Duodenal mucosa (tissue), 2 donors: ENCODE measurements at regions not wholly inside any gene's neighbourhood (a gene's known extent, or its start where the extent isn't known, plus 50 kb on each side); places are given as distances from the start of the nearest gene placed in this dataset.
A peak's percentile ranks its signal among the peaks of the same experiment; 100 is the strongest.
"Not testable (repeated sequence)": the region's sequence is repeated elsewhere in the genome, so short reads cannot be mapped to it uniquely, and the experiment has no call there.

Experiments
- H3K27ac ChIP-seq: one replicate; pipeline ENCODE4 v1.7.0; 2013; ENCODE audit warnings: low read depth, low read length
- H3K27me3 ChIP-seq, 2 donors: one replicate each; pipeline ENCODE4 v1.7.0; 2013; ENCODE audit warnings: low read length in 2 of 2, control low read depth in 1 of 2; ENCODE audit not compliant: insufficient read depth in 2 of 2, control insufficient read depth in 1 of 2
- H3K36me3 ChIP-seq, 2 donors: one replicate each; pipeline ENCODE4 v1.7.0; 2013; ENCODE audit warnings: low read length in 2 of 2, control low read depth in 1 of 2; ENCODE audit not compliant: insufficient read depth in 2 of 2, control insufficient read depth in 1 of 2
- H3K4me1 ChIP-seq, 2 donors: one replicate each; pipeline ENCODE4 v1.7.0; 2013; ENCODE audit warnings: low read length in 2 of 2, control low read depth in 1 of 2; ENCODE audit not compliant: insufficient read depth in 2 of 2, control insufficient read depth in 1 of 2
- H3K4me3 ChIP-seq, 2 donors: one replicate each; pipeline ENCODE4 v1.7.0; 2013; ENCODE audit warnings: low read length in 2 of 2, low read depth in 1 of 2
- H3K9ac ChIP-seq, 2 donors: one replicate each; pipeline ENCODE4 v1.7.0; 2013; ENCODE audit warnings: low read length in 2 of 2, low read depth in 1 of 2
- H3K9me3 ChIP-seq, 2 donors: one replicate each; pipeline ENCODE4 v1.7.0; 2013; ENCODE audit warnings: low read length in 2 of 2, control low read depth in 1 of 2; ENCODE audit not compliant: control insufficient read depth in 1 of 2

DNA sequence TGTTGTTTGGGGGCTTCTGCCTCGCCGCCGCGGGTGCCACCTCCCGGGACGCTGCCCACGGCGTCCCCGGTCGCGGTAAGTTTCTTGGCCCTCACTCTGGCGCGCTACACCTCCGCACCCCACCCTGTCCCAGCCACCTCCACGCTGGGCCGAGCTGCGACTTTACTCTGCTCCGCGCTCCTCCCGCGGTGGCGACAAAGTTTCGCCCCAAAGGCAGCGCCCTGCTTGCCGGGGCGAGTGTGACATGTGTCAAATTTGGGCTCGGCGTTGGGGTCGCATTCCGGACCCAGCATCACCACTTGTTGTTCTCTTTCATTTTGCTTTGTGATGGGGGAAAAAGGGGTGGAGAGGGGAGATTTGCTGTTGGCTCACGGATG, 167.7 kb upstream of the PPP1R3A start:
- peak overlapping the region; percentile 85 for H3K27ac ChIP-seq
- peak overlapping the region; percentile 87 to 89 for H3K4me3 ChIP-seq
- peak overlapping the region; percentile 52 to 74 for H3K9ac ChIP-seq
- H3K27me3 ChIP-seq = peaks cover 10 to 13% of the 10 kb centered on the region in 2 donors
- no peaks in the 10 kb centered on the region for H3K36me3 ChIP-seq
- peaks cover 0 to 22% of the 10 kb centered on the region in 2 donors for H3K4me1 ChIP-seq
- H3K9me3 ChIP-seq = no peaks in the 10 kb centered on the region

DNA sequence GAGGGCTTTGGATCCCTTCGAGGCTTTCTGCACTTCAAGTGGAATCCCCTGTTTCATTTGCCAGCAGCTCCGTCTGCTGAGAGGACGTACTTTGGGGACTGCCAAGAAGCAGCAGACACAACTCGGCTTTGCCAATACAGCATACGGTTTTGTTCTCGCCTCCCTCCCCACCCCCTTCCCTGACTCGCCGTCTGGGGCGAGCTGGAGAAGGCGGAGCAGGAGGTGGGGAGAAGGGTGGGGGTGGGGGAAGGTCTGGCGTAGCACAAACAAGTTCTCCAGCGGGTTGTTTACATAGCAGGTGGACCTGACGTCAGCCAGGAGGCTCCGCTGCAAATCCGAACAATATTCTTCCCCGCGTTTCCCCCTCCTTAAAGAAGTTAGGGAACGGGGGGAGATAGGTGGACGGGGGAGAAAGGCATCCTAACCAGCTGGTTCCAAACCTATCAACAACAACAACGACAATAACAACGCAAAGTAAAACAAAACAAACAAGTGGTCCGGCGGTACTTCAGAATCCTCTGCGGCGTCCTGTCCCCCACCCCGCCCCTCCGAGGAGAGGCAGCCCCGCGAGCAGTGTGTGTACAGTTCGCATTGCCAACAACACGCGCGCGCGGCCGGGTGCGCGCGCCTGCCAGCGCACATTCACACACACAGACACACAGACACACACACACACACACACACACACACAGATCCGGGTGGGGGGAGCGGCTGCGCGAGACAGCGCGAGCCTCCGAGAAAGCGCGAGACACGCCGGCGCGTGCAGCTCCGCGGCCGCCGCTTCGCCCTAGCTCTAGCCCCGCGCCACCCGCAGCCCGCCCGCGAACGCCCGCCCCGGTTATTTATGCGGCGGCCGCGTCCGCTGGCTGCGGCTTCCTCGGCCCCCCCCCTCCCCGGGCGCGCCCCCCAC, 167.0 kb upstream of the PPP1R3A start:
- H3K36me3 ChIP-seq = no peaks in the 10 kb centered on the region
- peak overlapping the region; percentile 53 to 74 for H3K9ac ChIP-seq
- peaks cover 10 to 13% of the 10 kb centered on the region in 2 donors for H3K27me3 ChIP-seq
- peak overlapping the region; percentile 85 for H3K27ac ChIP-seq
- no peaks in the 10 kb centered on the region for H3K9me3 ChIP-seq
- peak overlapping the region; percentile 87 to 89 for H3K4me3 ChIP-seq
- H3K4me1 ChIP-seq = peaks cover 0 to 22% of the 10 kb centered on the region in 2 donors

DNA sequence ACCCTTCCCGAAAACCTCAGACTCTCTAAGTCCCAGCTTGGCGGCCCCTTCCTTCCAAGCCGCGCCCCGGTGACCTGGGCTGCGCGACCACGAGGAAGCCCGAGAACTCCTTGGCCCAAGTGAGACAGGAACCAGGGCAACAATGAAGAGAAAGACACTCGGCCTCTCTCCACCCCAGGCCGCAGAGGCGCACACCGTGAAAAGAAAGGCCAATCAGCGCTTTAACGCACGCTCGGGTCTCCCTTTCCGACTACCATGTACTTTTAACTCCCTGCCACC, 166.4 kb upstream of the PPP1R3A start:
- Histone ChIP-seq H3K4me3 (peak overlapping the region; percentile 87 to 89), H3K9ac (peak overlapping the region; percentile 53 to 74), H3K27ac (peak overlapping the region; percentile 83), H3K4me1 (peaks cover 0 to 22% of the 10 kb centered on the region in 2 donors), H3K27me3 (peaks cover 10 to 13% of the 10 kb centered on the region in 2 donors), H3K9me3 (no peaks in the 10 kb centered on the region), H3K36me3 (no peaks in the 10 kb centered on the region)

DNA sequence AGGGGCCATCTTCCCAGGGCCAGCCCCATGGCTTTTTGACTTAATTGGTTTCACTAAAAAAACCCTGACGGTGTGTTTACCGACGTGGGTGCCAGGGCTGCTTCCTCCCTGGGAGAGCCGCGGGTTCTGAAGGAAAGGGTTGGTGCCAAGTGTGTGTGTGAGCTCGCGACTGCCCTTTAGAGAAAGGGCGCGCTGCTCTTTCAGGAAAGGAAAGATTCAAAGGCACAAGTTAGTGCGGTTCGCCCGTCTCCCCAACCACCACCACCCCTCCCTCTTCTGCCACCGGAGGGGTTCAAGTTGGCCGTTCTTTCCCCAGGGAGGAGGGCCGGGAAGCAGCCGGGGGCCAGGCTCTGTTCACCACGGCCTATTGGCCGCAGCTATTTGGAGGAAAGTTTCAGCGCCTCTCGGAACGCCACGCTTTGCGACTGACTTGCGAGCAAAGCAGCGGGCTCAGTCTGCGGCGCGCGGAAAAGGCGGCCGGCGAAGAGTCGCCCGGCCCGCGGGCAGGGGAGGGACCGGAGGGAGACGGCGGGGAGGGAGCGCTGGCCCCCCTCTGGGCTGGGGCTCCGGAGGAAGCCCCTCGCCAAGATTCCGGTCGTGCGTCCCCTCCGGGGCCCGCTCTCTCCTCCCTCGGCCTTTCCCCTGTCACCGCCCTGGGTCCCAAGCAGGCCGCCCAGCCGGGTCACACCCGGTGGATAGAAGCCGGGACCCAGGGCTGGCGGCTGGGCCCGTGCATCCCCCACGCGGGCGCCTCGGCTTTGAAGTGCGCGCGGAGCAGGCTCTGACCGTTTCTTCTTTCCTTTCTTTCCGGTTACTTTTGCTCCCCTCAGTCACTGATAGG, 165.9 kb upstream of the PPP1R3A start:
- Histone ChIP-seq H3K9ac (peak overlapping the region; percentile 53 to 74), H3K27ac (peak overlapping the region; percentile 83), H3K4me1 (peaks cover 0 to 22% of the 10 kb centered on the region in 2 donors), H3K36me3 (no peaks in the 10 kb centered on the region), H3K27me3 (peaks cover 10 to 13% of the 10 kb centered on the region in 2 donors), H3K9me3 (no peaks in the 10 kb centered on the region), H3K4me3 (peak overlapping the region; percentile 87 to 89)

DNA sequence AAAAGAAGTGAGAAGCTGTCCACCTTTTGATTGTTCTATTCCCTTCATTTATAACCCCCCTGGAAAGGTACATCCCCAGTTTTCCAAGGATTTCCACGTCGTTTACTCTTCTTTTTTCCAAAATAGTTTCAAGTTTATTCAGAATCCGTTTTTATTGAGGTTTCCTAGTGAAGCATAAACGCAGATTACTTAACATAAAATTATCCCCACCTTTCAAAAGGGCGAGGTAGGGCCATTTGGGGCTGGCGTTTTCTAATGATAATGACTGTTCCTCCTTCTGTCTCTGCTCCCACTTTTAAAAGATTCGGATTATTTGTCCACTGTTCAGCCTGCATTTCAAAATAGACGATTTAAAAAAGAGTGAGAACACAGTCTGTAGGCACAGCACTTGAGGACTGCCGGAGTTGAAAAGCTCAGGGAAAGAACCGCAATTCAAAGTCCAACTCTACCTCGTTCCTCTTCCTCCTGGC, 165.2 kb upstream of the PPP1R3A start:
- Histone ChIP-seq H3K27me3 (peaks cover 10 to 13% of the 10 kb centered on the region in 2 donors), H3K4me1 (peaks cover 0 to 22% of the 10 kb centered on the region in 2 donors), H3K9ac (peak overlapping the region; percentile 53 to 74)

DNA sequence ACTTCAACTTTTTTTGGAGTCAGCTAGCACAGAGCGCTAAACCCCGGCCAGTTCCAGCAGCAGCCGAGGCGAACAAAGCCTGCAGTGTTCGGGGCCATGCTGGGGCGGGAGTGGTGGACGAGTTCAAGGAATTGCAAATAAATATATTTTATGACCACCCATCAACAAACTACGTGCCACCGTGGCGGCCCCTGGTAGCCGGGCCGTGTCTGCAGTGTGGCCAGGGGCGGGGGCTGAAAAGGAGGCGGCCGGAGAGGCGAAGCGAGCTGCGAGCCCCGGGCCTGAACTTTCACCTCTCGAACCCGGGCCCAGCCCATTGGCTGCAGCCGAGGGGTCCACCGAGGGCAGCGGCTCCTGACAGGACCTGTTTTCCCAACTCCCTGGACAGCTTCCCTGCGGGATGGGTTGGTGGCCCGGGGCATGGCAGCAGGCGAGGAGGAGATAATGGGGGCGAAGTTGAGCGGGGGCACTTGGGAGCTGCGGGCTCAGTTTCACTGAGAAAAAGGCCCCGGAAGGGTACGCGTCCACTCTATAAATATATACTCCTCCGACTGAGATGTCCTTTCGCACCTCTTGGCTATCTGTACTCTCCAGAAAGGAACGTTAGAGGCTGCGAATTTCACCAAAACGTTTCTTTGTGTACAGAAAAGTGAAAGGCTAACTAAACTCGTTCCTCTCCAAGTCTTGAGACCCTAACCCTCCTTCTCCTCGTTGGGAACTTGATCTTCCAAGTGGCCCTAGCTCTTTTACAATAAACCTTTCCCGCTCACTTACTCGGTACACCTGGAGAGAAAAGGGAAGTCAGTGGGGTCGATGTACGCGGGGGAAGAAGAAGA, 164.6 kb upstream of the PPP1R3A start:
- Histone ChIP-seq H3K9ac (peak overlapping the region; percentile 53 to 74), H3K27me3 (peaks cover 10 to 13% of the 10 kb centered on the region in 2 donors), H3K9me3 (no peaks in the 10 kb centered on the region), H3K4me1 (peaks cover 0 to 22% of the 10 kb centered on the region in 2 donors), H3K4me3 (peak overlapping the region; percentile 87 to 89), H3K36me3 (no peaks in the 10 kb centered on the region), H3K27ac (no peak overlapping the region)

More for the DNA sequence above, 165.2 kb upstream of the PPP1R3A start:
- Histone ChIP-seq H3K4me3 (peak overlapping the region; percentile 87 to 89), H3K9me3 (no peaks in the 10 kb centered on the region), H3K36me3 (no peaks in the 10 kb centered on the region), H3K27ac (no peak overlapping the region)

DNA sequence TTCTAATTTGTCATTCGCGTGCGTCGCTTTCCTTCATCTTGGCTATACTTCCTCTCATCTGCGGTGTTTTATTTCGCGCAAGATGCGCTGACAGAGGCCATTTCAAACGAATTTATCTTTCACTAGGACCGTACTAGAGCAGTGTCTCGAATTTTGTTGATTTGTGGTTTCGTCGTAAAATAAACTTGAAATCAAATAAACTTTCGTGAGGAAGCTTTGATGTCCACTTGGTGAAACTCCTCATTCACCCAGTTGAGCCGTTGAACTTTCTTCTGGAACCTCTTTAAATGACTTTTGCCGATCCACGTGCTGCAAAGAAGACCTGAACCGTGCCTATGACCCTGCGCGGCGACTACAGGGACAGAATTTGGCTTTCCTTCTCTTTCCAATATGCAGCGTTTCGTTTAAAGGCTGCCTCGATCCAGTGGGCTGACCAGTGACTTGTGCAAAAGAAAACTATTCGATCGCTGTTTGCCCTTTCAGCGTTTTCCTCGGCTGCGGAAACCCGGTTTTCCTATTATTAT, 163.9 kb upstream of the PPP1R3A start:
- H3K9ac ChIP-seq = peak overlapping the region; percentile 53 to 74
- H3K36me3 ChIP-seq = no peaks in the 10 kb centered on the region
- H3K27ac ChIP-seq = no peak overlapping the region
- no peaks in the 10 kb centered on the region for H3K9me3 ChIP-seq
- peaks cover 7 to 13% of the 10 kb centered on the region in 2 donors for H3K27me3 ChIP-seq
- H3K4me3 ChIP-seq = peak overlapping the region; percentile 87 to 89
- peaks cover 0 to 22% of the 10 kb centered on the region in 2 donors for H3K4me1 ChIP-seq

DNA sequence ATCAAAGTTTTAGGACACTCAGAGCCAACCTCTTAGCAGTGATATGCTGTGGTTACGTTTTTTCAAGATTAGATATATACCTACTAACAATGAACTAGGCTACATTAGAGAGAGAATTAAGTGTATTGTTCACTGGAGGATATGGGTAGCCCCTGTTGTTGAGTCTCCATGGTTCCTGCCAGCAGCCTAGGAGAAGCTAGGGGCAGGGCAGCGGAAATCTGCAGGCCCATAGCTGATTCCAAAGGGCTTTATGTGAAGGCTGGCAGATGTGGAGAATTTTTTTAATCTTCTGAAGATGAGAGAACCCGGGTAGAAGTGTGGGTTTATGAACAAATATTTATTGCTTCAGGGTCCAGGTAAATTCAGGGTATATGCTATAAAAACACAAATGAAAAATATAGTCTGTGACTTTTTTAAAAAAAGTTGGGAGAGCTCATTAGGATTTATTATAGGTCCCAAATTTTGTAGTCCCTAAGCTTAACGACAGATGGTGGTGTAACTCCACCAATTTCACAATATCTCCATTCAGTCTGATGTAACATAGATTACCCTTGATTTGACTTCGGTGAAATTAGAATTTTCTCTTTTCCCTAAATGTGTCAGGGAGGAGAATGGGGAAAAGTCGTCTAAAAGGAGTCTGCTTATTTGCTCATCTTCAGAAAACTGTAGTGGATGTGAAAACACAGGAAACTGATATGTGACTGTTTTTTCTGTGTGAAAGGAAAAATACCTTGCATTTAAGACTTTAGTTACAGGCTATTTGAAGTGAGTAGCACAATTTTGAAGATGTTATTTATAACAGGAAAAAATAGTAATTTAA, 163.0 kb upstream of the PPP1R3A start:
- no peak overlapping the region for H3K27ac ChIP-seq
- peaks cover 0 to 22% of the 10 kb centered on the region in 2 donors for H3K4me1 ChIP-seq
- peaks cover 7 to 10% of the 10 kb centered on the region in 2 donors for H3K27me3 ChIP-seq
- H3K36me3 ChIP-seq = no peaks in the 10 kb centered on the region
- peak overlapping the region; percentile 48 to 87 for H3K4me3 ChIP-seq
- H3K9ac ChIP-seq = peak overlapping the region in 1 of 2 donors; percentile 2
- no peaks in the 10 kb centered on the region for H3K9me3 ChIP-seq

DNA sequence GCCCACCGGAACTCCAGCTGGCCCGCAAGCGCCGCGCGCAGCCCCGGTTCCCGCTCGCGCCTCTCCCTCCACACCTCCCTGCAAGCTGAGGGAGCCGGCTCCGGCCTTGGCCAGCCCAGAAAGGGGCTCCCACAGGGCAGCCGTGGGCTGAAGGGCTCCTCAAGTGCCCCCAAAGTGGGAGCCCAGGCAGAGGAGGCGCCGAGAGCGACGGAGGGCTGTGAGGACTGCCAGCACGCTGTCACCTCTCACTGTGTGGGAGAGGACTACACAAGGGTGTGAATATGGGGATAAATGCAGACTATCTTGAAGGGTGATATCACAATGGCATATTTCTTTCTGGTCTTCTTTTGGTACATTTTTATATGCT, 158.3 kb upstream of the PPP1R3A start:
- H3K9ac ChIP-seq, H3K36me3 ChIP-seq, H3K27me3 ChIP-seq, H3K9me3 ChIP-seq, H3K4me3 ChIP-seq, H3K4me1 ChIP-seq, H3K27ac ChIP-seq: not testable (repeated sequence)
